ENCODE measurements at regions not wholly inside any gene's neighbourhood (a gene's known extent, or its start where the extent isn't known, plus 50 kb on each side); places are given as distances from the start of the nearest gene placed in this dataset.

- TF ChIP-seq ZBTB49 (CRISPR knock-in tag; IDR thresholded peaks at IDR 0.05; ENCODE audit: borderline replicate concordance) (no peak), ZSCAN25 (CRISPR knock-in tag; IDR thresholded peaks at IDR 0.05) (0 out of 2 replicates have a peak, but pooled peaks have one; percentile 37), DMTF1 (CRISPR knock-in tag; IDR thresholded peaks at IDR 0.05) (no peak), AKAP8 (CRISPR knock-in tag; IDR thresholded peaks at IDR 0.05) (no peak), GLMP (CRISPR knock-in tag; IDR thresholded peaks at IDR 0.05; ENCODE audit: borderline replicate concordance) (no peak), FOXA1 (IDR thresholded peaks at IDR 0.05) (no peak), FOXA1 (CRISPR knock-in tag; IDR thresholded peaks at IDR 0.05) (peak; percentile 69), ZNF503 (CRISPR knock-in tag; IDR thresholded peaks at IDR 0.05) (no peak), ZNF367 (CRISPR knock-in tag; IDR thresholded peaks at IDR 0.05; ENCODE audit: borderline replicate concordance) (no peak), MBNL3 (CRISPR knock-in tag; conservative IDR thresholded peaks at IDR 0.05) (no peak), TAF15 (IDR thresholded peaks at IDR 0.05; ENCODE audit: low read depth, low read length, poor library complexity, severe bottlenecking) (no peak), ADNP (CRISPR knock-in tag; IDR thresholded peaks at IDR 0.05) (no peak), ZNF264 (CRISPR knock-in tag; IDR thresholded peaks at IDR 0.05) (no peak), SP1 (IDR thresholded peaks at IDR 0.05) (no peak), SP1 (CRISPR knock-in tag; IDR thresholded peaks at IDR 0.05) (no peak), HNRNPH1 (optimal IDR thresholded peaks at IDR 0.05; ENCODE audit: low read depth, low read length) (no peak), HMG20B (CRISPR knock-in tag; conservative IDR thresholded peaks at IDR 0.05) (no peak; the same call in 1 of the 2 replicates), KLF11 (CRISPR knock-in tag; IDR thresholded peaks at IDR 0.05) (no peak), YEATS4 (CRISPR knock-in tag; IDR thresholded peaks at IDR 0.05; ENCODE audit: borderline replicate concordance) (no peak), IKZF1 (IDR thresholded peaks at IDR 0.05) (no peak), MLLT10 (CRISPR knock-in tag; IDR thresholded peaks at IDR 0.05) (no peak), EEA1 (CRISPR knock-in tag; IDR thresholded peaks at IDR 0.05; ENCODE audit: borderline replicate concordance) (no peak)
- TF ChIP-seq, protein P1, sequence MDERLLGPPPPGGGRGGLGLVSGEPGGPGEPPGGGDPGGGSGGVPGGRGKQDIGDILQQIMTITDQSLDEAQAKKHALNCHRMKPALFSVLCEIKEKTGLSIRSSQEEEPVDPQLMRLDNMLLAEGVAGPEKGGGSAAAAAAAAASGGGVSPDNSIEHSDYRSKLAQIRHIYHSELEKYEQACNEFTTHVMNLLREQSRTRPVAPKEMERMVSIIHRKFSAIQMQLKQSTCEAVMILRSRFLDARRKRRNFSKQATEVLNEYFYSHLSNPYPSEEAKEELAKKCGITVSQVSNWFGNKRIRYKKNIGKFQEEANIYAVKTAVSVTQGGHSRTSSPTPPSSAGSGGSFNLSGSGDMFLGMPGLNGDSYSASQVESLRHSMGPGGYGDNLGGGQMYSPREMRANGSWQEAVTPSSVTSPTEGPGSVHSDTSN (CRISPR knock-in tag; IDR thresholded peaks at IDR 0.05): no peak
Measured at GRCh38 chr7:91565499-91566401, 301.5 kb downstream of the FZD1 start (continued).

Data from HepG2 (cell line).